Adrenal gland (tissue), 9 donors: ENCODE measurements at regions not wholly inside any gene's neighbourhood (a gene's known extent, or its start where the extent isn't known, plus 50 kb on each side); places are given as distances from the start of the nearest gene placed in this dataset.

ENCODE experiments used
- DNase-seq, 7 donors: peaks; one replicate each; pipeline ENCODE4 v3.0.0-alpha.2; 2019 to 2020
- H3K27ac ChIP-seq, 5 donors: fragments of 200-600 bp; sonication (generic) in 4 of 5; 1 replicate in 3 of 5; 2 replicates in 2 of 5; pipeline versions ENCODE4 v1.5.1 to v1.8.0; 2016 to 2020; ENCODE audit warnings: mild to moderate bottlenecking in 1 of 5
- H3K27me3 ChIP-seq: fragments of 200-600 bp; 2 replicates; pipeline ENCODE4 v1.8.0; 2021
- H3K36me3 ChIP-seq, 2 donors: fragments of 200-600 bp; replicated peaks in 1 of 2; 1 replicate in 1 of 2; 2 replicates in 1 of 2; pipeline versions ENCODE4 v1.5.1 to v1.8.0; 2018 to 2022
- H3K4me1 ChIP-seq, 2 donors: fragments of 200-600 bp; replicated peaks in 1 of 2; 1 replicate in 1 of 2; 2 replicates in 1 of 2; pipeline versions ENCODE4 v1.5.1 to v1.8.0; 2018 to 2021
- H3K4me3 ChIP-seq, 4 donors: fragments of 200-600 bp; sonication (generic) in 3 of 4; one replicate each; pipeline ENCODE4 v1.5.1; 2016 to 2018
- H3K9me3 ChIP-seq, 3 donors: fragments of 200-600 bp; sonication (generic) in 1 of 3; replicated peaks in 1 of 3; 1 replicate in 2 of 3; 2 replicates in 1 of 3; pipeline versions ENCODE4 v1.5.1 to v1.8.0; 2016 to 2021
- POLR2A ChIP-seq, 2 donors: fragments of 450-650 bp; IDR thresholded peaks; one replicate each; pipeline ENCODE4 v1.6.1; 2017; ENCODE audit warnings: antibody characterized with exemption in 2 of 2, mild to moderate bottlenecking in 2 of 2, moderate library complexity in 1 of 2
- WGBS, 4 donors: extraction: QIAGEN DNeasy Blood & Tissue Kit in 2 of 4; methylation state at CpG; one replicate each; pipeline versions ENCODE4 v1.1.5 to v1.1.7; 2013 to 2017; 5-methylcytosine and 5-hydroxymethylcytosine counted together
- intact Hi-C, 2 donors: fragments of 100-400 bp; cut with DNase I; formaldehyde crosslinking; loops; one replicate each; pipeline versions ENCODE4 v1.14.1 to v1.15.0; 2022 to 2023
- TF ChIP-seq, protein P1 (sequence below), 6 experiments: fragments of 450-650 bp in 4 of 6; fragments of 200-600 bp in 2 of 6; sonication (generic) in 1 of 6; IDR thresholded peaks; 1 replicate in 5 of 6; 2 replicates in 1 of 6; pipeline versions ENCODE4 v1.5.1 to v1.8.0; 2016 to 2021; ENCODE audit warnings: antibody characterized with exemption in 6 of 6, mild to moderate bottlenecking in 2 of 6, moderate library complexity in 1 of 6
- donor health status: healthy with polysubstance abuse.
- donor health status: Bipolar disorder and iron deficiency.
- donor health status: DM: yes; HTN: yes; CAD: no.
- donor health status: DM: no; HTN: no; CAD: no.
- donor health status: DM: no; HTN: no; CAD: no.

DNA sequence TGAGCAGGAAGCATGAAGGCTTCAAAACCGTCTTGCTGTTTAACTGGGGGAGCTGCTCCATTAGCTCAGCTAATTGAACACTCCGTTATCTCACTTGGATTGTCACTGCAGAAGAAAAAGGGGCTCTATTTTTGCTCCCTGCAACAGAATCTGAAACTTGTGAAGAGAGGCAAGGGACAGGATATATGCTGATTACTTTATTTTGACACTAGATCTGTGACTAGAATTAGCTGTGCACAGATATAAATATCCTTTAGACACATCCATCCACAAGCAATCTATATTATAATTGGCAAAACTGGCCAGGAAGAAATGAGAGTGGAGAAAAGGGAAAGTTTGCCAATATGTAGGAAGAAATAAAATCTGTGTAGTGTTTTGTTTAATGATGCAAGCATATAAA lies 700.1 kb upstream of the CHAC2 start:
- 42 to 57% (median 52%) methylated on average over 2 of the region's 2 CpGs for WGBS, 4 donors
- H3K4me1 ChIP-seq, result no peaks in the 10 kb centered on the region
- no peak overlapping the region for H3K27ac ChIP-seq
- H3K27me3 ChIP-seq, result no peaks in the 10 kb centered on the region
- intact Hi-C loops, result no loop called here
- no peaks in the 10 kb centered on the region for H3K36me3 ChIP-seq
- no peak for TF ChIP-seq POLR2A (IDR thresholded peaks at IDR 0.05)
- TF ChIP-seq, protein P1, sequence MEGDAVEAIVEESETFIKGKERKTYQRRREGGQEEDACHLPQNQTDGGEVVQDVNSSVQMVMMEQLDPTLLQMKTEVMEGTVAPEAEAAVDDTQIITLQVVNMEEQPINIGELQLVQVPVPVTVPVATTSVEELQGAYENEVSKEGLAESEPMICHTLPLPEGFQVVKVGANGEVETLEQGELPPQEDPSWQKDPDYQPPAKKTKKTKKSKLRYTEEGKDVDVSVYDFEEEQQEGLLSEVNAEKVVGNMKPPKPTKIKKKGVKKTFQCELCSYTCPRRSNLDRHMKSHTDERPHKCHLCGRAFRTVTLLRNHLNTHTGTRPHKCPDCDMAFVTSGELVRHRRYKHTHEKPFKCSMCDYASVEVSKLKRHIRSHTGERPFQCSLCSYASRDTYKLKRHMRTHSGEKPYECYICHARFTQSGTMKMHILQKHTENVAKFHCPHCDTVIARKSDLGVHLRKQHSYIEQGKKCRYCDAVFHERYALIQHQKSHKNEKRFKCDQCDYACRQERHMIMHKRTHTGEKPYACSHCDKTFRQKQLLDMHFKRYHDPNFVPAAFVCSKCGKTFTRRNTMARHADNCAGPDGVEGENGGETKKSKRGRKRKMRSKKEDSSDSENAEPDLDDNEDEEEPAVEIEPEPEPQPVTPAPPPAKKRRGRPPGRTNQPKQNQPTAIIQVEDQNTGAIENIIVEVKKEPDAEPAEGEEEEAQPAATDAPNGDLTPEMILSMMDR (IDR thresholded peaks at IDR 0.05), result no peak
- H3K4me3 ChIP-seq, result no peak overlapping the region
- no peaks in the 10 kb centered on the region for H3K9me3 ChIP-seq
- DNase-seq, result no peak

DNA sequence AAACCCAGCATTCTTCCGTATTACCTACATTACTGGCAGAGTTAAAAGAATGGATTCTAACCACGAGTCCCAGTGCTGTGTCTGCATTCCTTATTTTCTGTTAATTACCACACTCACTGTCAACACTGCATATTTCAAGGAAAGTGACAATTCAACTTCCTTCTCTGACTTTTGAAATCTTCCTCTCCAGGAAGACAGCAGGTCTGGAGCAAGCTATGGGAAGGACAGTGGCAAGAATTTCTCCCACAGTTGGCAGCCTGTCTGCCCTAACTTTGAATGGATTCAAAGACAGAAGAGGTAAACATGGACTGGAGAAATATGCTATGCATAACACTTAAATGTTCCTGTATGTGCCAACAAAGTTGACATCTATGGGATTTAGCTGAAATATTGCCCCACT lies 700.5 kb upstream of the CHAC2 start:
- no peak for DNase-seq
- WGBS, 4 donors, result 43 to 57% (median 44%) methylated on average over 2 of the region's 2 CpGs
- H3K27ac ChIP-seq, result no peak overlapping the region
- H3K4me3 ChIP-seq, result no peak overlapping the region
- H3K36me3 ChIP-seq, result no peaks in the 10 kb centered on the region
- intact Hi-C loops, result no loop called here
- H3K4me1 ChIP-seq, result no peaks in the 10 kb centered on the region
- no peak for TF ChIP-seq POLR2A (IDR thresholded peaks at IDR 0.05)
- TF ChIP-seq, protein P1 (IDR thresholded peaks at IDR 0.05), result no peak
- no peaks in the 10 kb centered on the region for H3K27me3 ChIP-seq
- H3K9me3 ChIP-seq, result no peaks in the 10 kb centered on the region

DNA sequence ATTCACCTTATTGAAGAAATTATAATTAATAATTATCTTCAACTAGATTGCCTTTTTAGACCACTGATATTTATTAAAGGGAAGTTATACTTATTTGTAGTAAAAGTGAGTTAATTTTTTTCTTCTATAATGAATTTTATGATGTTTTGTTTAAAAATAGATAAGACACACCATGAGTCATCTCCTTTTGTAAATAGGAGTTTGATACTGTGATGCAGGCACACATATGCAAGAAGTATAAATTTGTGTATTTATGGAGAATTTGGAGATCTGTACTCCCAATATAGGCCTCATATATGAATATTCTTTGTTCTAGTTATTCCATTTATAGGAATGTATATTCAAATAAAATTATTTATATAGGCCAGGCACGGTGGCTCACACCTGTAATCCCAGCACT lies 703.5 kb upstream of the CHAC2 start:
- intact Hi-C loops, result no loop called here
- Histone ChIP-seq H3K27me3 (no peaks in the 10 kb centered on the region), H3K9me3 (no peaks in the 10 kb centered on the region), H3K36me3 (no peaks in the 10 kb centered on the region), H3K27ac (no peak overlapping the region), H3K4me3 (no peak overlapping the region), H3K4me1 (no peaks in the 10 kb centered on the region)
- no peak for DNase-seq
- 83 to 95% (median 84%) methylated on average over 1 of the region's 1 CpG for WGBS, 4 donors
- no peak for TF ChIP-seq POLR2A (IDR thresholded peaks at IDR 0.05)
- TF ChIP-seq, protein P1 (IDR thresholded peaks at IDR 0.05), result no peak

DNA sequence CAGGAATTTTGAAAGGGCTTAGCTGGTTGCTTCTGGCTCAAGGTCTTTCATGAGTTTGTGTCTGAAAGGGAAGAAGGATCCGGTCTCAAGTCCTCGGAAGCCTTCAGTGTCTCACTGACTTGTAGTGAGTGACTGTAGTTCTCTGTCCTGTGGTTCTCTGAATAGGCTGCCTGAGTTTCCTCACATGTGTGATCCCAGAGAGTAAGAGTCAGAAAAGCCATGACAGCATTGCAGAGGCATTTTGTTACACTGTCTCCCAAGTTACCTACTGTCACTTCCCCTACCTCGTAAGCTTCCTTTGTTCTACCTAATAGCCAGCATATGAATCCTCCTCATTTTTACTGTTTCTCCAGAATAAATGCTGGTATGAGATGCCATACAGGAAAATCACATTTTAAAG lies 709.1 kb upstream of the CHAC2 start:
- H3K36me3 ChIP-seq, result no peaks in the 10 kb centered on the region
- H3K27ac ChIP-seq, result no peak overlapping the region
- DNase-seq, result no peak
- no peaks in the 10 kb centered on the region for H3K9me3 ChIP-seq
- TF ChIP-seq, protein P1 (IDR thresholded peaks at IDR 0.05), result no peak
- TF ChIP-seq POLR2A (IDR thresholded peaks at IDR 0.05), result no peak
- WGBS, 4 donors, result 54 to 60% (median 58%) methylated on average over 3 of the region's 3 CpGs
- no peaks in the 10 kb centered on the region for H3K27me3 ChIP-seq
- no peaks in the 10 kb centered on the region for H3K4me1 ChIP-seq
- intact Hi-C loops, result no loop called here
- H3K4me3 ChIP-seq, result no peak overlapping the region
